ENCODE measurements at regions not wholly inside any gene's neighbourhood (a gene's known extent, or its start where the extent isn't known, plus 50 kb on each side); places are given as distances from the start of the nearest gene placed in this dataset.

GRCh38 chr1:65075123-65075976 lies 72.7 kb upstream of the AK4 start:
- TF ChIP-seq POLR2A (IDR thresholded peaks at IDR 0.05) (no peak), CTCF (IDR thresholded peaks at IDR 0.05) (peak; percentile 67 to 76 (median 72))
